ENCODE measurements at regions not wholly inside any gene's neighbourhood (a gene's known extent, or its start where the extent isn't known, plus 50 kb on each side); places are given as distances from the start of the nearest gene placed in this dataset.

- TF ChIP-seq CTCF (IDR thresholded peaks at IDR 0.05; ENCODE audit: insufficient read depth, low read depth, low read length), result no peak
- TF ChIP-seq EZH2 (IDR thresholded peaks at IDR 0.05; ENCODE audit: insufficient read depth, low read length), result no peak
These were observed 260.6 kb upstream of the ESRRG start for GRCh38 chr1:216983823-216984222.
